ENCODE measurements at regions not wholly inside any gene's neighbourhood (a gene's known extent, or its start where the extent isn't known, plus 50 kb on each side); places are given as distances from the start of the nearest gene placed in this dataset.

- no peak for TF ChIP-seq CTCF (conservative IDR thresholded peaks at IDR 0.05 in 1 of 2, IDR thresholded peaks at IDR 0.05 in 1 of 2; ENCODE audit: low read depth in 1 of 2, low read length in 2 of 2)
- no peak for TF ChIP-seq EZH2 (IDR thresholded peaks at IDR 0.05; ENCODE audit: low read length, missing control alignments)
Measured at GRCh38 chr6:24060982-24061754, 64.8 kb upstream of the NRSN1 start.
